Transverse colon (tissue), 4 donors: ENCODE measurements at regions not wholly inside any gene's neighbourhood (a gene's known extent, or its start where the extent isn't known, plus 50 kb on each side); places are given as distances from the start of the nearest gene placed in this dataset.

ENCODE experiments used
- DNase-seq: peaks from one replicate; pipeline ENCODE4 v3.0.0-alpha.2; 2019
- H3K27ac ChIP-seq, 4 donors: fragments of 200-600 bp; sonication (generic); 2 replicates each; pipeline ENCODE4 v1.5.1; 2016 to 2018; ENCODE audit warnings: inconsistent platforms in 4 of 4
- H3K27me3 ChIP-seq: fragments of 200-600 bp; sonication (generic); 2 replicates; pipeline ENCODE4 v1.5.1; 2017; ENCODE audit warnings: inconsistent platforms
- H3K36me3 ChIP-seq, 4 donors: fragments of 200-600 bp; sonication (generic); 2 replicates each; pipeline ENCODE4 v1.5.1; 2017 to 2019; ENCODE audit warnings: inconsistent platforms in 4 of 4
- H3K4me1 ChIP-seq, 4 donors: fragments of 200-600 bp; sonication (generic); 2 replicates each; pipeline ENCODE4 v1.5.1; 2017 to 2020; ENCODE audit warnings: inconsistent platforms in 4 of 4
- H3K4me3 ChIP-seq, 4 donors: fragments of 200-600 bp; sonication (generic); 1 replicate in 1 of 4; 2 replicates in 3 of 4; pipeline versions ENCODE4 v1.5.1 to v1.6.1; 2017 to 2019; ENCODE audit warnings: inconsistent platforms in 4 of 4
- H3K9me3 ChIP-seq, 2 donors: fragments of 200-600 bp; sonication (generic); 2 replicates each; pipeline ENCODE4 v1.5.1; 2017 to 2019; ENCODE audit warnings: inconsistent platforms in 2 of 2
- CTCF ChIP-seq, 5 experiments: fragments of 200-600 bp in 3 of 5; fragments of 450-650 bp in 2 of 5; sonication (generic) in 3 of 5; IDR thresholded peaks; 1 replicate in 2 of 5; 2 replicates in 3 of 5; pipeline ENCODE4 v1.5.1; 2016 to 2017; ENCODE audit warnings: antibody characterized with exemption in 5 of 5, inconsistent platforms in 3 of 5, mild to moderate bottlenecking in 2 of 5, moderate library complexity in 1 of 5
- EP300 ChIP-seq: sonication (generic); formaldehyde crosslinking; IDR thresholded peaks from one replicate; pipeline ENCODE4 v1.6.1; 2017; ENCODE audit warnings: antibody characterized with exemption, low read depth
- POLR2A ChIP-seq: fragments of 450-650 bp; IDR thresholded peaks from one replicate; pipeline ENCODE4 v1.6.1; 2016; ENCODE audit warnings: antibody characterized with exemption, mild to moderate bottlenecking, moderate library complexity
- POLR2AphosphoS5 ChIP-seq, 3 donors: sonication (generic); formaldehyde crosslinking; IDR thresholded peaks; one replicate each; pipeline ENCODE4 v1.6.1; 2016; ENCODE audit warnings: antibody characterized with exemption in 3 of 3
- WGBS, 2 donors: methylation state at CpG; one replicate each; pipeline ENCODE4 v1.1.5; 2018; ENCODE audit warnings: low coverage in 1 of 2; 5-methylcytosine and 5-hydroxymethylcytosine counted together
- in situ Hi-C, 4 donors: fragments of 200-750 bp; cut with MboI; loops; one replicate each; pipeline versions ENCODE4 v1.15.0 to v1.15.1; 2017; ENCODE audit warnings: low sequenced_read_pairs in 3 of 4, low pct_ligation_motif_present in 1 of 4, low pct_unique_long_range_greater_than_20kb in 1 of 4
- intact Hi-C: fragments of 100-400 bp; cut with DNase I; formaldehyde crosslinking; loops from one replicate; pipeline ENCODE4 v1.15.1; 2023; ENCODE audit warnings: low total_unique reads

- Histone ChIP-seq H3K4me3 (no peak overlapping the region), H3K4me1 (no peaks in the 10 kb centered on the region), H3K36me3 (no peaks in the 10 kb centered on the region), H3K9me3 (no peaks in the 10 kb centered on the region), H3K27ac (no peak overlapping the region), H3K27me3 (no peaks in the 10 kb centered on the region)
- in situ Hi-C loops (no loop called here), intact Hi-C loops (no loop called here)
- DNase-seq, result no peak
- TF ChIP-seq EP300, result no peak
- WGBS, 2 donors, result 51 to 64% methylated on average over 9 of the region's 9 CpGs
These were observed 617.6 kb downstream of the IRX1 start for GRCh38 chr5:4212981-4213819.

DNA sequence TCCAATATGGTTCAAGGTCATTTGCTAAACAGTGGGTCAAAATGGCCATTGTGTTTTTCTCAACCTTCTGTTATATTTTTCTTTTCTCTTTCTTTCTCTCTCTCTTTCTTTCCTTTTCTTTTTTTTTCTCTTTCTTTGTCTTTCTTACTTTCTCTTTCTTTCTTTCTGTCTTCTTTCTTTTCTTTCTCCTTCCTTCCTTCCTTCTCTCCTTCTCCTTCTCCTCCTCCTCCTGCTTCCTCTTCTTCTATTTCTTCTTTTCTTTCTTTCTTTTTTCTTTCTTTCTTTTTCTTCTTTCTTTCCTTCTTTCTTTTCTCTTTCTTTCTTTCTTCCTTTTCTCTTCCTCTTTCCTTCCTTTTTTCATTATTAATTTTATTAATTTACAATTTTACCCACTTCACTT, 619.5 kb downstream of the IRX1 start:
- TF ChIP-seq POLR2A (no peak), POLR2AphosphoS5 (IDR thresholded peaks at IDR 0.05) (no peak), EP300 (no peak), CTCF (IDR thresholded peaks at IDR 0.05) (no peak)
- no peaks in the 10 kb centered on the region for H3K9me3 ChIP-seq
- intact Hi-C loops, result no loop called here
- DNase-seq, result no peak
- no peak overlapping the region for H3K4me3 ChIP-seq
- in situ Hi-C loops, result no loop called here
- no peak overlapping the region for H3K27ac ChIP-seq
- H3K27me3 ChIP-seq, result no peaks in the 10 kb centered on the region
- no peaks in the 10 kb centered on the region for H3K4me1 ChIP-seq
- no peaks in the 10 kb centered on the region for H3K36me3 ChIP-seq

- no peaks in the 10 kb centered on the region for H3K9me3 ChIP-seq
- H3K4me1 ChIP-seq, result no peaks in the 10 kb centered on the region
- intact Hi-C loops (no loop called here), in situ Hi-C loops (no loop called here)
- TF ChIP-seq POLR2A, result no peak
- no peak for TF ChIP-seq CTCF (IDR thresholded peaks at IDR 0.05)
- no peak for TF ChIP-seq EP300
- 78 to 94% methylated on average over 2 to 3 of the region's 3 CpGs for WGBS, 2 donors
- no peak for DNase-seq
- H3K4me3 ChIP-seq, result no peak overlapping the region
- no peaks in the 10 kb centered on the region for H3K27me3 ChIP-seq
- no peak overlapping the region for H3K27ac ChIP-seq
- H3K36me3 ChIP-seq, result no peaks in the 10 kb centered on the region
These were observed 620.5 kb downstream of the IRX1 start for GRCh38 chr5:4216142-4216541.

GRCh38 chr5:4220016-4220415, 624.4 kb downstream of the IRX1 start:
- 89 to 91% methylated on average over 6 to 7 of the region's 7 CpGs for WGBS, 2 donors
- H3K4me1 ChIP-seq, result no peaks in the 10 kb centered on the region
- no peak for TF ChIP-seq EP300
- no peak for TF ChIP-seq POLR2A
- TF ChIP-seq CTCF (IDR thresholded peaks at IDR 0.05), result no peak
- TF ChIP-seq POLR2AphosphoS5 (IDR thresholded peaks at IDR 0.05), result no peak
- H3K9me3 ChIP-seq, result no peaks in the 10 kb centered on the region
- no peaks in the 10 kb centered on the region for H3K27me3 ChIP-seq
- no peak for DNase-seq
- intact Hi-C loops (no loop called here), in situ Hi-C loops (no loop called here)
- H3K27ac ChIP-seq, result no peak overlapping the region
- H3K4me3 ChIP-seq, result no peak overlapping the region
- no peaks in the 10 kb centered on the region for H3K36me3 ChIP-seq

DNA sequence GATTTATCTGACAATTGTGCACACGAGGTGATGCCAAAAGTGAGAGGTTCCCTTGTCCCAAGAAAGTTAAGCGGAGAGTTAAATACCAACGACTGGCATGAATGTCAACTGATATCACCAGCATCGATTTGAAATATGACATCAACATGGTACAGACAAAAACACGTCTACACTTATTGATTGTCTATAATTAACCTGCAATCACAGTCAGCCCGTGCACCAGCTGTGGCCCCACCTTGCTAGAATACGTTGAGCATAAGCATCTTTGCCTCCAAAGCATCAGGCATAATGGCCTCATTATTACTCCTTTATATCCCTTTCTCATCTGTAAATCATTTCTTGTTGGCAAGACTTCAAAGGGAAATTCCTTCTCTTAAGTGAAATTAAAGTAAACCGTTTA, 625.4 kb downstream of the IRX1 start:
- Histone ChIP-seq H3K27me3 (no peaks in the 10 kb centered on the region), H3K9me3 (no peaks in the 10 kb centered on the region), H3K4me1 (no peaks in the 10 kb centered on the region), H3K27ac (no peak overlapping the region), H3K36me3 (no peaks in the 10 kb centered on the region), H3K4me3 (no peak overlapping the region)
- intact Hi-C loops, result no loop called here
- in situ Hi-C loops, result no loop called here
- 42 to 46% methylated on average over 5 to 8 of the region's 8 CpGs for WGBS, 2 donors
- TF ChIP-seq CTCF (IDR thresholded peaks at IDR 0.05) (no peak), POLR2A (no peak), EP300 (no peak), POLR2AphosphoS5 (IDR thresholded peaks at IDR 0.05) (no peak)
- DNase-seq, result no peak
